ENCODE measurements at regions not wholly inside any gene's neighbourhood (a gene's known extent, or its start where the extent isn't known, plus 50 kb on each side); places are given as distances from the start of the nearest gene placed in this dataset.

DNA sequence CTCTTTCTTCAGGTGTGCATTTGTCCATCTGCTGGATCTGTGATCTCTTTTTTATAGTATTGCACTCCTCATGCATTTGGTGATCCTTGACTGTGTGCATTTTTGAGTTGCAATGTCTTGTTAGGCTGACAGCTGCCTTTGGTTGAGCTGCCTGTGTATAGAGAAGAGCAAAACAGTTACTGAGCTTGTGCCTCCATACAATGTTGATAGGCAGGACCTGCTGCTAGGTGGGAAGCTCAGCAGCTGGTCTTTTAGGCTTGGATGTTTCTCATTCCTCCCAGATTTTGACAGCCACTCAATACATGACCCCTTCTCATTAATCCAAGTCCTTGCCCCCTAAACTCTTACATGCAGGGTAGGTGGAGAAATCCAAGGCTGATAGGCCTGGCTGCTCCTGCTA, 74.8 kb upstream of the PIAS1 start:
- Mint-ChIP-seq H3K4me1 (no peaks in the 10 kb centered on the region), H3K9me3 (ENCODE audit: low read depth) (peaks cover 6% of the 10 kb centered on the region), H3K27me3 (peaks cover 2% of the 10 kb centered on the region), H3K36me3 (ENCODE audit: low read depth) (no peaks in the 10 kb centered on the region), H3K4me3 (no peak overlapping the region), H3K27ac (no peak overlapping the region)
- CTCF ChIA-PET = interaction anchor here (0.6 kb wide), 1 partner anchor 210 kb away, joined by 3 read pairs; no protein-coding TSS in a partner anchor
- DNase-seq (no peak), ATAC-seq (no peak)
- POLR2A ChIA-PET = no interaction called here
- intact Hi-C loops (cut with DNase I, micrococcal nuclease) = no loop called here

DNA sequence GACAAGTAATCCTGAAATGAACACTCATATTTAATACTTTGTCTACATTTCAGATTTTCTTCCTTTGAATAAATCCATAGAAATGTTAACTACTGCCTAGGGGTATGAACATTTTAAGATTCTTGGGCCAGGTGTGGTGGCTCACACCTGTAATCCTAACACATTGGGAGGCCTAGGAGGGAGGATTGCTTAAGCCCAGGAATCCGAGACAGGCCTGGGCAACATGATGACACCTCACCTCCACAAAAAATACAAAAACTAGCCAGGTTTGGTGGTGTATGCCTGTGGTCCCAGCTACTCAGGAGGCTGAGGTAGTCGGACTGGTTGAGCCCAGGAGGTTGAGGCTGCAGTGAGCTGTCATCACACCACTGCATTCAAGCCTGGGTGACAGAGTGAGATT, 73.9 kb upstream of the PIAS1 start:
- no peak overlapping the region for H3K4me3 Mint-ChIP-seq
- DNase-seq (no peak), ATAC-seq (no peak)
- peaks cover 6% of the 10 kb centered on the region for H3K9me3 Mint-ChIP-seq (ENCODE audit: low read depth)
- H3K27ac Mint-ChIP-seq = no peak overlapping the region
- ChIA-PET POLR2A (no interaction called here), CTCF (no interaction called here)
- intact Hi-C loops (cut with DNase I, micrococcal nuclease) = no loop called here
- H3K36me3 Mint-ChIP-seq (ENCODE audit: low read depth) = no peaks in the 10 kb centered on the region
- peaks cover 2% of the 10 kb centered on the region for H3K27me3 Mint-ChIP-seq
- no peaks in the 10 kb centered on the region for H3K4me1 Mint-ChIP-seq

DNA sequence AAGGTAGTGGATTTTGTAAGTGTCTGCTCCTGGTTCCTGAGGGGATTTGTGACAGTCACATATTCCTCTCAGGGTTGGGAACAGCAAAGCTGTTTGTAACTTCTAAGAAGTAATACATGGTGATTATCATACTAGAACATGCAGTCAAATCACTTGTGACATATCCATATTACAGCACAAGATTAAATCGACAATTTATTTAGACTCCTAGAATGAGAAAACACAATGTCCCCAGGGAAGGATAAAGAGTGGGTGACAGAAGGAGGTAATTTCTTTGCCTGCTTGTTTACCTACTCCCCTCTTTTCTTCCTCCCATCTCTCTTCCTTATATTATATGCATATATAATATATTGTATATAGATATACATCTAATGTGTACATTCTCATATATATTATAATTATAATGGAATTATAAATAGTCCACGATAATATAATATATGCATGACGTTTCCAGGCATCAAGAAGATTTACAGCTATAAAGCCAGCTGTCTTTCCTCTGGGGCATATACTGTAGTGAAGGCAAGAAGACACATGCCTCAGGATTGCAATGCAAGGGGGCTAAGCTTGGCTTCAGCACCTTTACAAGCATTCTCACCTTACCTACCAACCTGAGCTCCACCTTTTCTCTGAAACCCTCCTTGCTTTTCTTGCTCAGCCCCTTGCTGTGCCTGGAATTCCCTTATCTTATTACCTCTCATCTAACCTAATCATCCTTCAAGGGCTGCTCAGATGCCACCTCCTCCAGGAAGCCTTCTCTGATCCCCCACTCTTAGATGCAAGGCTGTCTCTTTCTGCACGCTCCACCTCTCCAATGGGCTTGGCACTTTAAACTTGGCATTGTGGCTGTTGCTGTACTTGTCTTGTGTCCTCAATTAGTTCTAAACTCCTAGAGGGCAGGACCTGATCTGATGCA, 73.1 kb upstream of the PIAS1 start:
- no peak overlapping the region for H3K4me3 Mint-ChIP-seq
- ChIA-PET CTCF (no interaction called here), POLR2A (no interaction called here)
- H3K27me3 Mint-ChIP-seq = peaks cover 2% of the 10 kb centered on the region
- intact Hi-C loops (cut with DNase I, micrococcal nuclease) = no loop called here
- no peaks in the 10 kb centered on the region for H3K36me3 Mint-ChIP-seq (ENCODE audit: low read depth)
- DNase-seq = no peak
- H3K9me3 Mint-ChIP-seq (ENCODE audit: low read depth) = peaks cover 6% of the 10 kb centered on the region
- ATAC-seq = no peak
- no peaks in the 10 kb centered on the region for H3K4me1 Mint-ChIP-seq
- no peak overlapping the region for H3K27ac Mint-ChIP-seq

DNA sequence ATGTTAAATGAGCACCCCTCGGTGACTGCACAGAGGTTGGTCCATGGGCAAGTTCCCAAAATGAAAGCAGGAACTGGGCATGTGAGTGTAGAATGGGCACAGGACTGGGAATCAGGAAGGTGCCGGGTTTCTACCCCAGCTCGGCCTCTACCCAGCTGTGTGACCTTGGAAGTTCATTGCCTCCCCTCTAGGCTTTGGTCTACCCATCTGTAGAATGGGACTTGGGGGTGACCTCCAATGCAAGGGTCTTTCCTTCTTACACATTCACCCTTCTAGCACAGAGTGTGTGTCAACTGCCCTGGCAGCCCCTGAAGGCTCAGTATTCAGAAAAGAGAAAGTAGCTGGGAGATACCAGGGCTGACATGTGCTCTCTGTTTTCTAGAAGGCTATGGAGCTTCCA, 72.3 kb upstream of the PIAS1 start:
- no peak for ATAC-seq
- Mint-ChIP-seq H3K36me3 (ENCODE audit: low read depth) (no peaks in the 10 kb centered on the region), H3K4me3 (no peak overlapping the region), H3K27ac (no peak overlapping the region), H3K4me1 (no peaks in the 10 kb centered on the region), H3K27me3 (no peaks in the 10 kb centered on the region), H3K9me3 (ENCODE audit: low read depth) (peaks cover 6% of the 10 kb centered on the region)
- DNase-seq = no peak
- intact Hi-C loops (cut with DNase I, micrococcal nuclease) = no loop called here
- ChIA-PET POLR2A (no interaction called here), CTCF (interaction anchor here (0.6 to 0.7 kb wide), 2 partner anchors 318 to 549 kb away, joined by 3 read pairs; no protein-coding TSS in a partner anchor)

DNA sequence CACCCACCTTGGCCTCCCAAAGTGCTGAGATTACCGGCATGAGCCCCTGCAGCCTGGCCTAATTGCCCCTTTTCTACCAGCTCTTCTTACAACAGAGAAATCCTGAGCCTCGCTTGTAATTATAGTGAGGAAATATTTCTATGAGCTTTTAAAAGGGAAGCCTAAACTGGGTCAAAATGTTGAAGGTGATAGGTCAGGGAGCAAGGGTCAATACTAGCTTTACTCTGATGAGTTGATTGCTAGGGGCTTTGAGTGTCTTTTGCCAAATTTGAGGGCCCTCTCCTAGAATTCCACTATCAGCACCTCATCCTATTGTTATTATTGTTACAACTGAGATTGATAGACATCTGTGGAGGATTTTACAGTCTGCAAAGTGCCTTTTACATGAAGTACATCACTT, 62.4 kb upstream of the PIAS1 start:
- Mint-ChIP-seq H3K36me3 (ENCODE audit: low read depth) (no peaks in the 10 kb centered on the region), H3K9me3 (ENCODE audit: low read depth) (no peaks in the 10 kb centered on the region), H3K27me3 (peaks cover 2% of the 10 kb centered on the region), H3K27ac (no peak overlapping the region), H3K4me1 (no peaks in the 10 kb centered on the region), H3K4me3 (no peak overlapping the region)
- no peak for DNase-seq
- ChIA-PET POLR2A (interaction anchor here (0.7 kb wide), 1 partner anchor 227 kb away, joined by 3 read pairs; no protein-coding TSS in a partner anchor), CTCF (interaction anchor here (0.7 kb wide), 1 partner anchor 21 kb away, joined by 4 read pairs; no protein-coding TSS in a partner anchor)
- no peak for ATAC-seq
- intact Hi-C loops (cut with DNase I, micrococcal nuclease) = no loop called here

DNA sequence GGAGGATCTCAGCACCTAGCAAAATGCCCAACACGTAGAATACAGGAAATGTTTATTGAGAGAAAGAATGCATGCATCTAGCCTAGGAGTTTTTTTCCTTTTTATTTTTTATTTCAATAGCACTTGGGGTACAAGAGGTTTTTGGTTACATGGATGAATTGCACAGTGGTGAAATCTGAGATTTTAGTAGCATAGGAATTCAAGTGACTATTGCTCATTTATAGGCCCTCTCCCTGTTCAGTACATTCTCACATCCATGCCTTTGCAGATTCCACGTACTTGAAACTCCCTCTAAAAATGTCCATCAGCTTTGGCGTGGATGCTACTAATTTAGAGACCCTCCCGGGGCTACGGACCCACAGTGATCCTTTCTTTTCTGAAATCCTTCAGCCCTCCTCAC, 61.7 kb upstream of the PIAS1 start:
- no peak for DNase-seq
- Mint-ChIP-seq H3K27ac (no peak overlapping the region), H3K27me3 (peaks cover 2% of the 10 kb centered on the region), H3K4me3 (no peak overlapping the region), H3K36me3 (ENCODE audit: low read depth) (no peaks in the 10 kb centered on the region), H3K4me1 (no peaks in the 10 kb centered on the region), H3K9me3 (ENCODE audit: low read depth) (no peaks in the 10 kb centered on the region)
- CTCF ChIA-PET = no interaction called here
- POLR2A ChIA-PET = no interaction called here
- ATAC-seq = no peak
- intact Hi-C loops (cut with DNase I, micrococcal nuclease) = no loop called here

DNA sequence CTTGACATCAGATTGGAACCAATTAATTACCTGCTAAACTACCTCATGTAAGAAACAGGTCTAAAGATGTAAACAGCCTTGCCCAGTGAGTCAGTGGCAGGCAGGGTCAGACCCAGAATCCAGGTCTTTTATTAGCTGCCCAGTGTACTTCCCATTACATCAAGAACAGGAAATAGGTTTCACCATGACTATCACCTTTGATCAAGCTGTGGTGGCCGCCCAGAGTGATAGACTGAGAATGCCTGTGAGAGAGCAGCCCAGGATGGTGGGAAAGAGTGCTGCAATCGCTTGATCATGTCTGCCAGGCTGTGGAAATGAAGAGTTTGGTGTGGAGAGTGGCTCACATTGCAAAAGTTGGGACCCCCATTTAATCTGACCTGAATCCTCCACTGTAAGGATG, 61.3 kb upstream of the PIAS1 start:
- intact Hi-C loops (cut with DNase I, micrococcal nuclease) = no loop called here

DNA sequence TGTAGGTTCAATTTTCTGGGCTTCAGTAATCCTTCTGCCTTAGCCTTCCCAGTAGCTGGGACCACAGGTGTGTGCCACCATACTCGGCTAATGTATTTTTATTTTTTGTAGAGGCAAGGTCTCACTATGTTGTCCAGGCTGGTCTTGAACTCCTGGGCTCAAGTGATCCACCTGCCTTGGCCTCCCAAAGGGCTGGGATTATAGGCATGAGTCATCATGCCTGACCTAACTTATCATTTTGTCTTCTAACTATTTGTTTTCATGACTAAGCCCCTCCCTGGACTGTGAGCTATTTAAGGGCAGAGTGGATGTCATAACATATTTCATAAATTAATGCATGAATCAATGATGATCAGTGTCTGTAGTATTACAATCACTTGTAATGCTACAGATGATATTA, 56.1 kb upstream of the PIAS1 start:
- intact Hi-C loops (cut with DNase I, micrococcal nuclease) = no loop called here
- no peak overlapping the region for H3K27ac Mint-ChIP-seq
- CTCF ChIA-PET = interaction anchor here (0.6 kb wide), 1 partner anchor 47 kb away, joined by 3 read pairs; no protein-coding TSS in a partner anchor
- H3K27me3 Mint-ChIP-seq = no peaks in the 10 kb centered on the region
- no peaks in the 10 kb centered on the region for H3K9me3 Mint-ChIP-seq (ENCODE audit: low read depth)
- H3K36me3 Mint-ChIP-seq (ENCODE audit: low read depth) = no peaks in the 10 kb centered on the region
- ATAC-seq (no peak), DNase-seq (no peak)
- H3K4me3 Mint-ChIP-seq = no peak overlapping the region
- H3K4me1 Mint-ChIP-seq = no peaks in the 10 kb centered on the region
- POLR2A ChIA-PET = no interaction called here

More for the DNA sequence above, 61.3 kb upstream of the PIAS1 start:
- POLR2A ChIA-PET = no interaction called here
- Mint-ChIP-seq H3K4me1 (no peaks in the 10 kb centered on the region), H3K36me3 (ENCODE audit: low read depth) (no peaks in the 10 kb centered on the region), H3K9me3 (ENCODE audit: low read depth) (no peaks in the 10 kb centered on the region), H3K4me3 (no peak overlapping the region), H3K27me3 (peaks cover 2% of the 10 kb centered on the region), H3K27ac (no peak overlapping the region)
- ATAC-seq = no peak
- no peak for DNase-seq
- CTCF ChIA-PET = no interaction called here

DNA sequence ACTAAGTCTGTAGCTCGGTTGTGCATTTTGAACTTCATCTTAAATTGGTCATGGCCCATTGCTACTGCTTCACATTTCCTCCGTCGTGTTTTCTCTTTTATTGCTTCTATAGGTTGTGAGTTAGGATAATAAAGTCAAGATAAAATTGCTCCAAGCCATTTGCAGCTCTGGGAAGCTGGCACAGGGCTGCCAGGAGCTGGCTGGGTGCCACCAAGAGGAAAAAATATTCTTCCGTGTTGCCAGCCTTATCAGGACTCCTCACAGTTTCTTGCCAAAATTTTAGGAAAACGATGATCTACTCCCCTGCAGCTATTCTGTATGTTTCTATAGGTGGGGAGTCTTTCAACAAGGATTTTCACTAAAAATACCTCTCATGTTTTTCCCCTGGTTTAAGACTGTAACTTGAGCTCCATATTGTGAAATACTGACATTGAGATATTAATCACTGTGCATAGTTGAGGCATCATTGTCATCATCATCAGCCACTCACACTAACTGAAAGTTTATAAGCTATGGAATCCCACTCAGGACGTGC, 55.4 kb upstream of the PIAS1 start:
- DNase-seq (no peak), ATAC-seq (no peak)
- POLR2A ChIA-PET = no interaction called here
- Mint-ChIP-seq H3K9me3 (ENCODE audit: low read depth) (no peaks in the 10 kb centered on the region), H3K27me3 (no peaks in the 10 kb centered on the region), H3K27ac (no peak overlapping the region), H3K4me3 (no peak overlapping the region), H3K4me1 (no peaks in the 10 kb centered on the region), H3K36me3 (ENCODE audit: low read depth) (no peaks in the 10 kb centered on the region)
- CTCF ChIA-PET = no interaction called here
- intact Hi-C loops (cut with DNase I, micrococcal nuclease) = no loop called here

DNA sequence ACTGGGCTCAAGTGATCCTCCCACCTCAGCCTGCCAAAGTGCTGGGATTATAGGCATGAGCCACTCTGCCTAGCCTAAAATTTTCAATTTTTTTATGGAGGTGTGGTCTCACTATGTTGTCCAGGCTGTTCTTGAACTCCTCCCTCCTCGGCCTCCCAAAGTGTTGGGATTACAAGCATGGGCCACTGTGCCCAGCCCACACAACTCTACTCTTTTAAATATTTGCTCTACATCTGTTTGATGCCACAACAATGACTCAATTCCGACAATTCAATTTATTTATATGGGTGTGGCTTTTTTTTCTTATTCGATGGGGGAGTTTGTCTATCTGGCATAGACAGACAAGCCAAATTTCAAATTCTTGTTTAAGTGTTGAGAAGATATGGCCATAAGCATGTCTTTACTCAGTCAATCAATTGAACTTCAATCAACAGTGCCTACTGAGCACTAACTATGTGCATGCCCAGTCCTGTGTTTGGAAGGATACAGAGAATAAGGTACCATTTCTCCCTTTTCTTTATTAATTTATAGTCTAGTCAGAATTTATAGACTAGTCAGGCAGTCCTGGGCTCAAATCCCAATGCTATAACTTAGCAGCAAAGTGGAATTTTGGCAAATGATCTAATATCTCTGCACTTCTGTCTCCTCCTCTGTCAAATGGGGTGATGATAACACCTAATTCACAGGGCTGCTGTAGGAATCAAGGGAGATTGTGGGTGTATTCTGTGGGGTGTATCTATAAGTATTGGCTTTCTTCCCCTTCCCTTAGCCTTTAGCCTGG, 54.6 kb upstream of the PIAS1 start:
- ChIA-PET POLR2A (no interaction called here), CTCF (no interaction called here)
- DNase-seq (no peak), ATAC-seq (no peak)
- Mint-ChIP-seq H3K27me3 (no peaks in the 10 kb centered on the region), H3K4me1 (no peaks in the 10 kb centered on the region), H3K27ac (no peak overlapping the region), H3K36me3 (ENCODE audit: low read depth) (no peaks in the 10 kb centered on the region), H3K9me3 (ENCODE audit: low read depth) (no peaks in the 10 kb centered on the region), H3K4me3 (no peak overlapping the region)
- intact Hi-C loops (cut with DNase I, micrococcal nuclease) = no loop called here

DNA sequence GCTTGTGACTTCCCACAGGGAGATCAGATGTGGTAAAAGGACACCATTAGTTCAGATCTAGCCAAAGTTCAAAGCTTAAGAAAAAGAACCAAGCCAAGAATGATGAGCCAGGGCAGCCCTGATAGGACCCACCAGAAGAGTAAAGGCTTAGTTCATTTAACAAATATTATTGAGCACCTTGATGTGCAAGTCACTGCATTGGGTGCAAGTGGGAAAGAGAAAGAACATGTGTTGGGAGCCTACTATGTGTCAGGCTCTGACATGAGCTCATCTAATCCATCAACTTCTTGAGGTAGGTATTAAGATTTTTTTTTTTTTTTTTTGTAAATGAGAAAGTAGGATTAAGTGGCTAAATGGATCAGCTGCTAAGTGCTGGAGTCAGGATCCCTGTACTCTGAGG, 53.4 kb upstream of the PIAS1 start:
- Mint-ChIP-seq H3K27ac (no peak overlapping the region), H3K36me3 (ENCODE audit: low read depth) (no peaks in the 10 kb centered on the region), H3K4me3 (no peak overlapping the region), H3K27me3 (no peaks in the 10 kb centered on the region), H3K4me1 (no peaks in the 10 kb centered on the region), H3K9me3 (ENCODE audit: low read depth) (no peaks in the 10 kb centered on the region)
- POLR2A ChIA-PET = no interaction called here
- intact Hi-C loops (cut with DNase I, micrococcal nuclease) = no loop called here
- DNase-seq (no peak), ATAC-seq (no peak)
- CTCF ChIA-PET = interaction anchor here (0.8 kb wide), 1 partner anchor 29 kb away, joined by 4 read pairs; no protein-coding TSS in a partner anchor

DNA sequence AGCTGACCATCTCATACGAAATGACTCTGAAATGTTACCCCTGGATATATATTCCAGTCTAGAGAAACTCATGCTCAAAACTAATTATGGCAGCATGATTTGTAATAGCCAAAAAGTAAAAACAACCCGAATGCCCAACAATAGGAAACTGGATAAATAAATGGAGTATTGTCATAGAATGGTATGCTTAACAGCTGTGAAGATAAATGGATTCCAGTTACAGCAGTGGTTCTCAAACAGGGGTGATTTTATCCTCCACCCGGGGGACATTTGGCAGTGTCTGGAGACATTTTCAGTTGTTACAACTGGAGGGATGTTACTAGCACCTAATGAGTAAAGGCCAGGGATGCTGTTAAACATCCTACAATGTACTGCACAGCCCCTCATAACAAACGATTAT, 52.3 kb upstream of the PIAS1 start:
- no peaks in the 10 kb centered on the region for H3K4me1 Mint-ChIP-seq
- CTCF ChIA-PET = no interaction called here

More for the DNA sequence above, 52.3 kb upstream of the PIAS1 start:
- H3K27ac Mint-ChIP-seq = no peak overlapping the region
- H3K9me3 Mint-ChIP-seq (ENCODE audit: low read depth) = peaks cover 1% of the 10 kb centered on the region
- H3K27me3 Mint-ChIP-seq = no peaks in the 10 kb centered on the region
- DNase-seq (no peak), ATAC-seq (no peak)
- intact Hi-C loops (cut with DNase I, micrococcal nuclease) = no loop called here
- H3K4me3 Mint-ChIP-seq = no peak overlapping the region
- POLR2A ChIA-PET = no interaction called here
- H3K36me3 Mint-ChIP-seq (ENCODE audit: low read depth) = no peaks in the 10 kb centered on the region

All from activated CD4-positive, alpha-beta T cell treated with anti-CD3 and anti-CD28 coated beads for 36 hours (primary cell).